Fibroblast of villous mesenchyme (primary cell): ENCODE measurements at regions not wholly inside any gene's neighbourhood (a gene's known extent, or its start where the extent isn't known, plus 50 kb on each side); places are given as distances from the start of the nearest gene placed in this dataset. TPM values are rescaled to one million over a fixed set of nuclear protein-coding genes. Genes with fewer than 3 reads are reported as not detected.

ENCODE experiments used
- DNase-seq: peaks from one replicate; pipeline ENCODE4 v3.0.0-alpha.2; 2010; ENCODE audit warnings: low read depth
- H3K4me3 ChIP-seq: 2 replicates; pipeline ENCODE4 v1.5.1; 2011; ENCODE audit warnings: low read depth, mild to moderate bottlenecking, low read length
- CTCF ChIP-seq: IDR thresholded peaks from 2 replicates; pipeline ENCODE4 v1.5.1; 2012; ENCODE audit warnings: low read depth, mild to moderate bottlenecking, low read length; ENCODE audit not compliant: insufficient read depth
- small RNA-seq: library from RNA; depleted of rRNA; stranded (forward); fragments of <200 nt; gene quantifications from one replicate; pipeline ENCODE3, GENCODE V24; 2012

GRCh38 chr4:79472693-79473438 lies 64.8 kb upstream of the GK2 start:
- no peak for TF ChIP-seq CTCF
- DNase-seq: no peak
- H3K4me3 ChIP-seq: no peak overlapping the region

GRCh38 chr4:79472036-79472435 lies 64.0 kb upstream of the GK2 start:
- no peak for TF ChIP-seq CTCF
- H3K4me3 ChIP-seq: no peak overlapping the region

GRCh38 chr4:79471309-79471708 lies 63.3 kb upstream of the GK2 start:
- TF ChIP-seq CTCF: no peak
- H3K4me3 ChIP-seq: no peak overlapping the region
- no peak for DNase-seq

More at GRCh38 chr4:79472036-79472435, 64.0 kb upstream of the GK2 start:
- DNase-seq: no peak

- DNase-seq: peak; percentile 3
- no peak for TF ChIP-seq CTCF
- H3K4me3 ChIP-seq: no peak overlapping the region
Measured at GRCh38 chr4:79467246-79467932, 59.4 kb upstream of the GK2 start.

GRCh38 chr4:79466621-79467020 lies 58.6 kb upstream of the GK2 start:
- TF ChIP-seq CTCF: no peak
- no peak overlapping the region for H3K4me3 ChIP-seq
- no peak for DNase-seq

Small RNAs in the stretch of these regions (small RNA-seq; reads per million reads assigned to genes)
- gene RF00072: not detected
